Stimulated activated naive B cell treated with anti-CD40 and anti-IgM and Interleukin-4, amounts not matched to agents 10 μg/mL and 1 μg/mL and 100 μg/mL, for 72 hours (primary cell): ENCODE measurements at regions not wholly inside any gene's neighbourhood (a gene's known extent, or its start where the extent isn't known, plus 50 kb on each side); places are given as distances from the start of the nearest gene placed in this dataset.

ENCODE experiments used
- ATAC-seq, 2 donors: fragments of 150-1000 bp; cut with Tn5 transposase; replicated peaks; 2 replicates each; pipeline ENCODE4 v1.10.0; 2021; ENCODE audit warnings: moderate library complexity in 1 of 2
- DNase-seq: peaks from one replicate; pipeline ENCODE4 v3.0.0; 2021
- H3K27ac Mint-ChIP-seq: one replicate; pipeline ENCODE4 v1.8.0; 2022; ENCODE audit warnings: mild to moderate bottlenecking, mixed read lengths
- H3K27me3 Mint-ChIP-seq, 2 donors: one replicate each; pipeline ENCODE4 v1.8.0; 2022; ENCODE audit warnings: mixed read lengths in 2 of 2
- H3K36me3 Mint-ChIP-seq, 2 donors: one replicate each; pipeline ENCODE4 v1.8.0; 2022; ENCODE audit warnings: mixed read lengths in 2 of 2, mild to moderate bottlenecking in 1 of 2
- H3K4me1 Mint-ChIP-seq, 2 donors: one replicate each; pipeline ENCODE4 v1.8.0; 2022; ENCODE audit warnings: mixed read lengths in 2 of 2, mild to moderate bottlenecking in 1 of 2
- H3K4me3 Mint-ChIP-seq, 2 donors: one replicate each; pipeline ENCODE4 v1.8.0; 2022; ENCODE audit warnings: mild to moderate bottlenecking in 2 of 2, mixed read lengths in 2 of 2, moderate library complexity in 1 of 2
- H3K9me3 Mint-ChIP-seq, 2 donors: one replicate each; pipeline ENCODE4 v1.8.0; 2022; ENCODE audit warnings: mixed read lengths in 2 of 2, mild to moderate bottlenecking in 1 of 2

DNA sequence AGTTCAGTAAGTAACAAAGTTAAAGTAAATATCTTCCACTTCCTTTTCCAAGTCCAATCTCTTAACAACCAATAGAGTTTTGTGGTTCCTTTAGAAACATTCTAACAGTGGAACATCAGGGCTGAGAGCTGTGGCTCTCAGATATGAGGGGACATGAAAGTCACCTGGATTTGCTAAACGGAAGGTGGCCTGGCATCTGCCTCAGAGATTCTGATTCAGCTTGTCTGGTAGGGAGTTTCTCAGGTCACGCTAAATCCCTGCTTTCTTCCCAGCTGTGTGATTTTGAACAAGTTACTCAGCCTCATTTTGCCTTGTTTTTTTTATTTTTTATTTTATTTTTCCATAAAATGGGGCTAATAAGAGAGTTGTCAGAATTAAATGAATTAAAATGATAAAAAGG lies 411.0 kb upstream of the CDH11 start:
- Mint-ChIP-seq H3K4me3 (no peak overlapping the region), H3K27me3 (no peaks in the 10 kb centered on the region), H3K4me1 (no peaks in the 10 kb centered on the region), H3K9me3 (peaks cover 9% of the 10 kb centered on the region in 2 donors), H3K27ac (no peak overlapping the region), H3K36me3 (no peaks in the 10 kb centered on the region)
- ATAC-seq (no peak), DNase-seq (no peak)

DNA sequence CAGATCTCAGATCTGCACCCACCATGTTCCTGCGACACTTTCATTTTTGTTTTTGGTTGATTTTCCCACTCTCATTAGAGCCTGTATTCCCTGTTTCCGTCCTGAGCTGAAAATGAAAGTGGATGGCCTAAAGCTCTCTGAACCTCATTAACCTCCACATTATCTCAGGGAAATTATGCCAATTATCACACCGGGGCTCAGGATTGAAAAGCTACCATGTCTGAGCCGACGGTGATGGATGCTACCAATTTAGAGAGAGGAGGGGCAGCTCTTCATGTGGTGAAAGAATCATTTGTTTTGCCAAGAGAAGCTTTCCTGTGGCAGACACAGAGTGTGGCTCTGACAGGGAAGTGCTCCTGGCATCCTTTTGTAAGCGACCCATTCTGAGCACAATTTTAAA lies 410.4 kb upstream of the CDH11 start:
- H3K27ac Mint-ChIP-seq = no peak overlapping the region
- no peaks in the 10 kb centered on the region for H3K4me1 Mint-ChIP-seq
- H3K27me3 Mint-ChIP-seq = no peaks in the 10 kb centered on the region
- ATAC-seq (no peak), DNase-seq (no peak)
- no peak overlapping the region for H3K4me3 Mint-ChIP-seq
- H3K36me3 Mint-ChIP-seq = no peaks in the 10 kb centered on the region
- peaks cover 12 to 14% of the 10 kb centered on the region in 2 donors for H3K9me3 Mint-ChIP-seq

DNA sequence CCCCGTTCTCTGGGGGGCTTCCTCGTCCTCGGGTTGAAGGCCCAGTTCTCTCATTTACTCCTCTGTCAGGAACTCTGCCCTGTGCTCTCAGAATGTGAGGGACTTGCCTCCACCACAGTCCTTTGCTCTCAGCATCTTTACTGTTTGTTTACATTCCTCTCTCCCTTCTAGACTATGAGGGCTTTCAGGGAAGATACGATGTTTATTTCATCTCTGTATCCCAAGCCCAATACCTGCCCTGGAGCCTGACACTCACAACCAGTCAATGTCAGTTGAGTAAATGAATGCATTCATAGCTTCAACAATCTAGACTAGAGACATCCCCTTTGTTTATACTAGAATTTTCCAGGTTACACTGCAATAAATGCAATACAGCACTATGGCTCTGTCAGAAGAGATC lies 409.6 kb upstream of the CDH11 start:
- H3K36me3 Mint-ChIP-seq = no peaks in the 10 kb centered on the region
- DNase-seq (no peak), ATAC-seq (no peak)
- no peaks in the 10 kb centered on the region for H3K4me1 Mint-ChIP-seq
- peaks cover 12 to 14% of the 10 kb centered on the region in 2 donors for H3K9me3 Mint-ChIP-seq
- H3K27ac Mint-ChIP-seq = no peak overlapping the region
- H3K4me3 Mint-ChIP-seq = no peak overlapping the region
- no peaks in the 10 kb centered on the region for H3K27me3 Mint-ChIP-seq

DNA sequence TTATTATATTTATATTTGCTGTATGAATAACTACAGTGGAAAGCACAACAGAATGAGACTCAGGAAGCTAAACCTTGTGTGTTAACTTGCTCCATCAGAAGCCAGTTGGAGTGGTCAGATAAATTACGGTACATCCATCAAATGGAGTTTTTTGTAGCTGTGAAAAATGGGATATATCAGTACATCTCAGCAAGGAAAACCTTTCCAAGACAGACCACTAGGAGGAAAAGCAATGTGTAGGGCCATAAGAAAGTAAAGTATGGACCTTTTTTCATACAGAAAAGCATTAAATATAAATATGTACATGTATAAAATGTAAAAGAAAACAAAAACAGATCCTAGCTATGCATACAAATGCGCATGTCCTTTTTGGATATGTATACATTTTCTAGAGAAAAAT lies 403.8 kb upstream of the CDH11 start:
- no peaks in the 10 kb centered on the region for H3K36me3 Mint-ChIP-seq
- H3K9me3 Mint-ChIP-seq = peaks cover 5 to 6% of the 10 kb centered on the region in 2 donors
- H3K4me3 Mint-ChIP-seq = no peak overlapping the region
- DNase-seq (no peak), ATAC-seq (no peak)
- no peak overlapping the region for H3K27ac Mint-ChIP-seq
- H3K27me3 Mint-ChIP-seq = no peaks in the 10 kb centered on the region
- H3K4me1 Mint-ChIP-seq = no peaks in the 10 kb centered on the region

DNA sequence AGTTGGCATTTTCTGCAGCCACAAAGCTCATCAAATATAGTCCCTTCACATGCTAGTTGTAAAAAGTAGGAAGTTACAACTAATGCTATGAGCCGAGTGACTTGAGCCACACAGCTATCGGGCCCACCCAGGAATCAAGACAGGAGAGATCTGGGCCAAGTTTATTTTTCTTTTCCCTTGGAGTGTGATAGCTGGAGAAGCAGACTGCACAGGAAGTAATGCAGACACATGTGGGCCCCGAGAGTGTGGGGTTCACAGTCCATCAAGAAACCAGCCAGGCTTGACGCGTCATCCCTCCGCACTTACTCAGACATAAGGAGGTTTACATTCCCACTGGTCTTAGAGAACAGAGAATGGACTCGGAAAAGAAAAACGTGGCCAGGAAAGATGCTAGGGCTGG lies 403.1 kb upstream of the CDH11 start:
- Mint-ChIP-seq H3K4me1 (no peaks in the 10 kb centered on the region), H3K27me3 (no peaks in the 10 kb centered on the region), H3K4me3 (no peak overlapping the region), H3K27ac (no peak overlapping the region), H3K36me3 (no peaks in the 10 kb centered on the region), H3K9me3 (peaks cover 4 to 5% of the 10 kb centered on the region in 2 donors)
- ATAC-seq (no peak), DNase-seq (no peak)

DNA sequence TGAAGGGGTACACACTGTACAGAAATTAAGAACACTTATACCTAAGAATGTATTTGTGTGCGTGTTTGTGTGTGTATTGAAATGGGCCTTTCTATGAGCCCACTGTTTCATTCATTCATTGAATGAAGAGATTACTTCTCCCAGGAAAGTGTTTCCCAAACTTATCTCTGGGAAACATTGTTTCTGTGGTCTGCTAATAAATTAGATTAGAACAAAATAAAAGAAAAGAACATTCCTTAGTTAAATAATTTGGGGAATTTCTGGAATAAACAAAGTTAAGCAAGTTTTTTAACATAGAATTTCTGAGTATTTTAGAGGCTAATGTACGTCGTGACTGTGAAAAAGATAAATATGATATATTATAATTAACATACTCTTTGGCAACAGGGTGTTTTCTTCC lies 402.4 kb upstream of the CDH11 start:
- no peaks in the 10 kb centered on the region for H3K36me3 Mint-ChIP-seq
- DNase-seq = no peak
- no peak overlapping the region for H3K4me3 Mint-ChIP-seq
- H3K27ac Mint-ChIP-seq = no peak overlapping the region
- no peaks in the 10 kb centered on the region for H3K4me1 Mint-ChIP-seq
- H3K9me3 Mint-ChIP-seq = peaks cover 4 to 5% of the 10 kb centered on the region in 2 donors
- no peaks in the 10 kb centered on the region for H3K27me3 Mint-ChIP-seq
- no peak for ATAC-seq

DNA sequence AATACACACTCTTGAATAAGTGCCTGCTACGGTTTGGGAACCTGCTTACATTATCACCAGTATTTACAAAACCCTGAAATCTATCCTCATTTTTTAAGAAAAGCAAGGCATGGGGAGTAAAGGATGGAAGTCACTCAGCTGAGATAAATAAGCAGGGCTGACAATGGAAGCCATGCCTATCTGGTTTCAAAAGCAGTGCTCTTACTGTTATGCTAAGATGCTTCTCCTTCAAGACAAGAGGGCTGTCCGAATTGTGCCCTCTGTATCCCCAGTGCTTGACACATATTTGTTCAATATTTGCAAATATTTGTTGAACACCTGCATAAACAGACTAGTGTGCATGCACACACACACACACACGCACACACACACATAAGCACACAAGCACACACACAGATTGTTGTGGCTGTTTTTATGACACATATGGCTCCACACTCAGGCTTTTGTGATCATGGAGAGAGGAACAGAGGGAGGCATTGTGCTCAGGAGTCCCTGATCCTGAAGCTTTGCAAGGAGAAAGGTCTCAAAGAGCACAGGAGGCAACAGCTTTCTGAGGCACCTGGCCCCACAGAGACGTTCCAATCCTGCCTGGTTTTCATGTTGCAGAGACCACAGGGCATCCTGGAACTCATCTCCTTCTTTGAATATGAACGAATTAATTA lies 401.6 kb upstream of the CDH11 start:
- H3K9me3 Mint-ChIP-seq = peaks cover 4 to 5% of the 10 kb centered on the region in 2 donors
- no peaks in the 10 kb centered on the region for H3K36me3 Mint-ChIP-seq
- ATAC-seq = no peak
- H3K27me3 Mint-ChIP-seq = no peaks in the 10 kb centered on the region
- no peak overlapping the region for H3K4me3 Mint-ChIP-seq
- DNase-seq = no peak
- no peaks in the 10 kb centered on the region for H3K4me1 Mint-ChIP-seq
- no peak overlapping the region for H3K27ac Mint-ChIP-seq

DNA sequence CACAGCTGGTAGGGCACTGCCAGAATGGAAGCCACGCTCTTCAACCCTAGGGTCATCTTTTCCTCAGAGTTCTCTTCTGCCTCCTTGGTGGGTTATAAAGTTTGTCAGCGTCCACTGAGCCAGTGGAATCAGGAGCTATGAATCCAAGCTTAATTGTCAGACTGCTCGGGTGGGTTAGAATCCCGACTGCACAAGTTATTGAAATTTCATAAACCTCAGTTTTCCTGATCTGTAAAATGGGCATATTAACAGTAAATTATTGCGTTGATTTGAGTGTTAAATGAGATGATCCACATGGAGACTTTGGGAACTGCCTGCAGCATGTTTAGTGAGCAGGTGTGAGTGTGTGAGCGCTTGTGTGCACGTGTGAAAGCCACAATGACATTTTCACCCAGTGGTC lies 400.5 kb upstream of the CDH11 start:
- no peaks in the 10 kb centered on the region for H3K4me1 Mint-ChIP-seq
- H3K9me3 Mint-ChIP-seq = peaks cover under 1% of the 10 kb centered on the region in 2 donors
- no peaks in the 10 kb centered on the region for H3K36me3 Mint-ChIP-seq
- DNase-seq (no peak), ATAC-seq (no peak)
- H3K4me3 Mint-ChIP-seq = no peak overlapping the region
- no peaks in the 10 kb centered on the region for H3K27me3 Mint-ChIP-seq
- H3K27ac Mint-ChIP-seq = no peak overlapping the region

DNA sequence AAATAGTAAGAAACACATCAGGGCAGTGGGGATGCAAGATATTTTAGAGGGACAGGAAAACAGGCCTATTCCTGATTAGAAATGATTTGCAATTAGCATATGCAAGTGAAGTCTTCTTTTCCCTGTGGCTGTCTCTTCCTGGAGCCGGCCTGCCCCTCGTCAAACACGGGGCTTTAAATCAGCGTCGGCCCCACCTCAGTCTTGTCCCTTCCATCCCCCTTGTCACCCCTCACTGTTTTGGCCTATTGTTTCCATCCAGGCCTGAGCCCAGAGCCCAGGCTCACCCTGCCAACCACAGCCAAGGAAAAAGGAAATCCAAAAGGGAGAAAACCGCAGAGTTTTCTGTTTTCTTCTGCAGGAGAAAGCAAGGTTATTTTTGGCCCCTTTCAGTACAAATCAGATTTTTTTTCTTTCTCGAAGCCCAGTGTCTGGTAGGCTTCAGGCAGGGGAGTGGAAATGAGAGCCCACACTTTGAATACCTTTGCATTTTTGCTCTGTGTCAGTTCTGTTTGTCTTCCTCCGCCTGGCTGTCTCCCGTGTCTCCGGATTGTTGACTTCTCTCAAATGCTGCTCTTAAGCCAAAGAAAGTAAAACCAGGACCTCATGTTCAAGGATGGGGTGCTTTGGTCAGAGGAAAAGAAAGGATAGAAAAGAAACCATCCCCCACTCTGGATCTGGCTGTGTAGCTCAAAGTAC lies 399.9 kb upstream of the CDH11 start:
- no peak overlapping the region for H3K4me3 Mint-ChIP-seq
- H3K27me3 Mint-ChIP-seq = no peaks in the 10 kb centered on the region
- no peak for ATAC-seq
- H3K4me1 Mint-ChIP-seq = no peaks in the 10 kb centered on the region
- DNase-seq = no peak
- no peak overlapping the region for H3K27ac Mint-ChIP-seq
- no peaks in the 10 kb centered on the region for H3K36me3 Mint-ChIP-seq
- H3K9me3 Mint-ChIP-seq = no peaks in the 10 kb centered on the region

DNA sequence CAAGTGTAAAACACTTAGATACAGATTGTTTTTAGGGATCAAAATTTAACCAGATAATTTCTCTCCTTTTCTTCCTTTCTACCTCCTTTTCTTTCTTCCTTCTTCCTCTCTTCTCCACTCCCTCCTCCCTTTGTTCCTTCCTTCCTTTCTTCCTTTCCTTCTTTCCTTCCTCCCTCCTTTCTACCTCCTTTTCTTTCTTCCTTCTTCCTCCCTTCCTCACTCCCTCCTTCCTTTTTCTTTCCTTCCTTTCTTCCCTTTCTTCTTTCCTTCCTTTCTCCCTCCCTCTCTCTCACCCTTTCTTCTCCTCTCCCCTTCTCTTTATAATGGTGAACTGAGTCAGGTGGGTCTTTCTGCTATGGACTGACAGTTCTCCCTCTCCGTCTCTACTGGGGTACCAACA lies 397.5 kb upstream of the CDH11 start:
- no peak overlapping the region for H3K4me3 Mint-ChIP-seq
- H3K27ac Mint-ChIP-seq = no peak overlapping the region
- ATAC-seq (no peak), DNase-seq (no peak)
- H3K27me3 Mint-ChIP-seq = no peaks in the 10 kb centered on the region
- H3K36me3 Mint-ChIP-seq = no peaks in the 10 kb centered on the region
- no peaks in the 10 kb centered on the region for H3K4me1 Mint-ChIP-seq
- no peaks in the 10 kb centered on the region for H3K9me3 Mint-ChIP-seq

DNA sequence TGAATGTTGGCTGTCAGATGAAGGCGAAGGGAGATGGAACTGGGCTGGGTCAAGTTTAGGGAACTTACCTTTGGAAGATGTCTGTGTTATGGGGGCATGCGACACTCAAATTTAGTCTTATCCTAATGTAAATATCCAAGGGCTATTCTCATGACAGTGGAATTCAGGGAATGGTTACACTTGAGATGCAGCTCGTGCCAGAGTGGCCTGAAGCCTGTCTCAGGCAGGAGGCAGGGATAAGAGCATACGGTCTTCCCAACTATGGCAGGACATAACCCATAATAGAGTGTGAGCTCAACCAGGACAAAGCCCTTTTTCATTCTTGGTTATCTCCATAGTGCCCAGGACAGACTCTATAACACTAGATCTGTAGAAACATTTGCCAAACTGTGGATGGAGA lies 393.3 kb upstream of the CDH11 start:
- Mint-ChIP-seq H3K27ac (no peak overlapping the region), H3K27me3 (no peaks in the 10 kb centered on the region), H3K4me3 (no peak overlapping the region), H3K36me3 (no peaks in the 10 kb centered on the region), H3K9me3 (no peaks in the 10 kb centered on the region), H3K4me1 (no peaks in the 10 kb centered on the region)
- DNase-seq = no peak
- ATAC-seq = no peak

DNA sequence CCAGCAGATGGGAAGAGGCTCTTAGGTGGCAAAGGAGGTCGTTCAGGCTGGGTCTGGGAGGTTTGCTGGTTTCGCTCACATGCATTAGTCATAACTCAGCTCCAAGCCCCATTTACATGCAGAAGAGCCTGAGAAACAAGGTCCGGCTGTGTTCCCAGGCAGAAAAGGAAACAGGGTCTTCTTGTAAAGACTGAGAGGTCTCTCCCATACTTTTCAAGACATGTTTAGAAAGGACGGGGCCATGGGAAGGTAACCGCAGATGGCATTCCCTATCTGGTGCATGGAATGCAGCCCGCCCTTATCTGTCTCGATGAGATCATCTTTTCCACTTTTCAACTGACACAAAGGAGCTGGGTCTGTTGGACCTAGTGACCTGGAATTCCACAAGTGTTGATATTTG lies 389.0 kb upstream of the CDH11 start:
- H3K4me1 Mint-ChIP-seq = no peaks in the 10 kb centered on the region
- H3K27me3 Mint-ChIP-seq = no peaks in the 10 kb centered on the region
- H3K36me3 Mint-ChIP-seq = no peaks in the 10 kb centered on the region
- no peak overlapping the region for H3K27ac Mint-ChIP-seq
- no peak for ATAC-seq
- peaks cover 0 to 9% of the 10 kb centered on the region in 2 donors for H3K9me3 Mint-ChIP-seq
- no peak overlapping the region for H3K4me3 Mint-ChIP-seq
- DNase-seq = no peak

DNA sequence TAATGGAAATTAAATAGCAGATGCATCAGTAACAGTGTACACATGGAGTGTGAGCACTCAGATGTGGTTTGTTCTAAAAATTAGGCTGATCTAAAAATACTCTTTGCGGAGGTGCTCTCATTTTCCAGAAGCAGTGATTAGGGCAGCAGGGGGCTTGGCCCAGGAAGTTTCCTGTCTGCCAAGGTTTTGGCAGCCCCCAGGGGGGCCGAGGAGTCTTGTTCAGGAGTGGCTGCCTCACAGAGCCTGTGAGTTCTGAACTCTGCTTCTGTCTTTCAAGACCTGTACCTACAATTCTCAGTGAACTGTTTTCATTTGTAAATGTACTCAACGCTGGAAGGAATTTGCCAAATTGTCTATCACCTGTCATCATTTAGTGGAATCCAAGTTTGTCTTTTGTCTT lies 388.4 kb upstream of the CDH11 start:
- no peaks in the 10 kb centered on the region for H3K27me3 Mint-ChIP-seq
- H3K4me1 Mint-ChIP-seq = no peaks in the 10 kb centered on the region
- no peaks in the 10 kb centered on the region for H3K36me3 Mint-ChIP-seq
- H3K4me3 Mint-ChIP-seq = no peak overlapping the region
- DNase-seq = no peak
- no peak for ATAC-seq
- H3K9me3 Mint-ChIP-seq = peaks cover 0 to 9% of the 10 kb centered on the region in 2 donors
- no peak overlapping the region for H3K27ac Mint-ChIP-seq

DNA sequence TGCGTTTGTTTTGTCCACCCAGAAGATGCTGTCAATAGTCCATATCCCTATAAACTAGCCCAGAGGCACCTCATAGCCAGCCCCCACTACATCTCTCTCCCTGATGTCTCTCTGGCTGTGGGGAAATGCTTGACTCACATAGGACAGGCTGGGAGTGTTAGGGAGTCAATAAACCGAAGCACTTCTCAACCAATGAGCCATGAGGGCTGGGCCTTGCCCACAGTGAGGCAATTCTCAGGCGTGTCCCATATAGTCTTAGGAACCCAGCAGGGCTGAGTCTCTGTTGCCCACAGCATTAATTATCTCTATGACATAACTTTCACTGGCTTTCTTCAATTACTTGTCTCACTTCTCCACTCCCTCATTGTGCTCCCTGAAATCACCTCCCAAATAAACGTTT lies 387.3 kb upstream of the CDH11 start:
- H3K4me1 Mint-ChIP-seq = no peaks in the 10 kb centered on the region
- DNase-seq = no peak
- no peak for ATAC-seq

DNA sequence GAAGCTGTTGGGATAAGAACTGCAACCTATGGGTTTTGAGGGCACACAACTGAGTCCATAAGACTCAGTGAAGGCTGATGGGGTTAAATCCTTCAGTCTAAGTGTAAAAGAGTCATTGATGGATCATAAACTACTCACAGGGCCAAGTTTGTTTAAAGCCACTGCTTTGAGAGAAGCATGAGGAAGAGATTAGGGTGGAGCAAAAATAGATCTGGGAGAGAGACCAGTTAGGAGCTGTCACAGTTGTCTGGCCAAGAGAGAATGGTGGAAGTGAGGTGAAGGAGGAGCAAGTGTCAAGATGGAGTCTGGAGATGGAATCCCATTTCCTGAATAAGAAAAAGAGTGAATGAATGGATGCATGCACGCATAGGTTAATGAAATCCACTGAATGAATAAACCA lies 379.1 kb upstream of the CDH11 start:
- Mint-ChIP-seq H3K27me3 (no peaks in the 10 kb centered on the region), H3K4me1 (no peaks in the 10 kb centered on the region), H3K9me3 (peaks cover 0 to 2% of the 10 kb centered on the region in 2 donors), H3K27ac (no peak overlapping the region), H3K36me3 (no peaks in the 10 kb centered on the region), H3K4me3 (no peak overlapping the region)
- DNase-seq (no peak), ATAC-seq (no peak)

More for the DNA sequence above, 387.3 kb upstream of the CDH11 start:
- Mint-ChIP-seq H3K27me3 (no peaks in the 10 kb centered on the region), H3K36me3 (no peaks in the 10 kb centered on the region), H3K4me3 (no peak overlapping the region), H3K27ac (no peak overlapping the region), H3K9me3 (peaks cover 0 to 9% of the 10 kb centered on the region in 2 donors)
